Memory B cell (primary cell): ENCODE measurements at regions not wholly inside any gene's neighbourhood (a gene's known extent, or its start where the extent isn't known, plus 50 kb on each side); places are given as distances from the start of the nearest gene placed in this dataset.

Source experiments
- ATAC-seq: fragments of 150-1000 bp; cut with Tn5 transposase; 2 replicates; pipeline ENCODE4 v1.10.0; 2021; ENCODE audit warnings: low read depth, mild to moderate bottlenecking, moderate library complexity
- DNase-seq, 2 donors: peaks; one replicate each; pipeline ENCODE4 v3.0.0; 2022; ENCODE audit warnings: low spot score in 2 of 2
- H3K27ac Mint-ChIP-seq: one replicate; pipeline ENCODE4 v1.8.0; 2022; ENCODE audit warnings: mild to moderate bottlenecking, moderate library complexity, mixed read lengths
- H3K27me3 Mint-ChIP-seq: one replicate; pipeline ENCODE4 v1.8.0; 2022; ENCODE audit warnings: mixed read lengths
- H3K36me3 Mint-ChIP-seq: one replicate; pipeline ENCODE4 v1.8.0; 2022; ENCODE audit warnings: mild to moderate bottlenecking, mixed read lengths
- H3K4me1 Mint-ChIP-seq: one replicate; pipeline ENCODE4 v1.8.0; 2022; ENCODE audit warnings: mixed read lengths
- H3K4me3 Mint-ChIP-seq: one replicate; pipeline ENCODE4 v1.8.0; 2022; ENCODE audit warnings: mild to moderate bottlenecking, moderate library complexity, mixed read lengths
- H3K9me3 Mint-ChIP-seq: one replicate; pipeline ENCODE4 v1.8.0; 2022; ENCODE audit warnings: mixed read lengths

DNA sequence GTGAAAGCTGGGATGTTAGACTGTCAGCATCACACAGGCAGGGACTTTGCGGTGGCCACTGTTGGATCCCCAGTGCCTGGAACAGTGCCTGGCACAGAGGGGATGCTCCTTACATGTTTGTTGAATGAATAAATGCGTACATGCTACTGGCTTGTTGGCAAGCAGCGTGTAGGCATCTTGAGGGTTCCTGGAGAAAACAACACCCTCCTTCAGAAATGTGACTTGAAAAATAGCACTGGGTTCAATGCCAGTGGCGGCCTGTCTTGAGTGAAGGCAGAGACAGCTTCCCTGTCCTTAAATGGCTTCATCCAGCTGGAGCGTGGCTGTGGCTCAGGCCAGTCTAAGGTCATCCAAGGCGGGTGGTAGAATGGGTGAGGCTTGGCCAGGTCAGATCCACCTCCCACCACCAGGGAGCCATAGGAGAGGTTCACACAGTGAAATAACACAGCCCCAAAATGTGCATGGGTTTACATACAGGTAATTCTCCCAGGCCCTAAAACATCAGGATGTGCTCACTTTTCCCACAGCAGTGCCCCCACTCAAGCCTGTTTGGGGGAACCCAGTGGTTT lies 171.4 kb downstream of the PHETA1 start:
- no peak for ATAC-seq

DNA sequence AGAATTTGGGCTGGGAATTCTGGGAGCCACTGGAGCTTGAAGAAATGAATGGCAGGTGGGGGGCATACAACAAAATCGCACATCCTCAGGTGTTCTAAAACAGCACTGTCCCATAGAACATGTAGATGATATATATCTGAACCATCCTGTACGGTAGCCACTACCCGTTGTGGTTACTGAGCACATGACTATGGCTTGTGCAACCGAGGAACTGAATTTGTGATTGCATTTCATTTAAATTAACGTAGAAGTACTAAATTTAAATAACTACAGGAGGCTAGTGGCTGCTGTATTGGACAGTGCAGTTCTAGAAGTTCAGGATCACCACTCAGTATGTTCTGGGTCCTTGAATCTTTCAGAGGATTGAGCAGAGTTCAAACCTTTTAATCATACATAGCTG lies 172.4 kb downstream of the PHETA1 start:
- Mint-ChIP-seq H3K27me3 (peaks cover 24% of the 10 kb centered on the region), H3K4me3 (no peak overlapping the region), H3K9me3 (no peaks in the 10 kb centered on the region), H3K4me1 (peaks cover 2% of the 10 kb centered on the region), H3K27ac (no peak overlapping the region), H3K36me3 (no peaks in the 10 kb centered on the region)
- DNase-seq (no peak), ATAC-seq (no peak)

More for the DNA sequence above, 171.4 kb downstream of the PHETA1 start:
- H3K9me3 Mint-ChIP-seq, result no peaks in the 10 kb centered on the region
- H3K36me3 Mint-ChIP-seq, result no peaks in the 10 kb centered on the region
- H3K27ac Mint-ChIP-seq, result no peak overlapping the region
- H3K27me3 Mint-ChIP-seq, result peaks cover 21% of the 10 kb centered on the region
- peaks cover 2% of the 10 kb centered on the region for H3K4me1 Mint-ChIP-seq
- DNase-seq, result no peak
- H3K4me3 Mint-ChIP-seq, result no peak overlapping the region

DNA sequence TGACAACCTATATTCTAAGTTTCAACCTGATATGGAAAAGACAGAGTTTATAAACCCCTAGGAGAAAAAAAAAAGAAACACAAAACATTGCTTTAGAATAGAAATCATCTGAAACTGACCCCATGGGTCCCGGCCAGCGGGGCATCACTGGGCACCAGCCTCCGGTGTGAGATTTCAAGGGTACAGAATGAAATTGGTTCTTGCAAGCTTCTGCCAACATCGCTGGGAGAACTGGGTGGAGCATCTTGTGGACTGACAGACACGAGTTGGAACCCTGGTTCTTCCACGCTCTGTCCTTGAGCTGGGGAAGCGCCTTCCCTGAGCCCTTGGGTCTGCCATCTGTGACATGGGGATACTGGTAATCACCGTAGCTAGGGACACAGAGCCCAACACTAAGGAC lies 173.6 kb downstream of the PHETA1 start:
- no peaks in the 10 kb centered on the region for H3K36me3 Mint-ChIP-seq
- H3K4me1 Mint-ChIP-seq, result no peaks in the 10 kb centered on the region
- H3K9me3 Mint-ChIP-seq, result peaks cover under 1% of the 10 kb centered on the region
- ATAC-seq, result no peak
- no peak overlapping the region for H3K4me3 Mint-ChIP-seq
- no peak overlapping the region for H3K27ac Mint-ChIP-seq
- DNase-seq, result no peak
- peaks cover 19% of the 10 kb centered on the region for H3K27me3 Mint-ChIP-seq

GRCh38 chr12:111194703-111195051 lies 174.2 kb downstream of the PHETA1 start:
- no peak overlapping the region for H3K4me3 Mint-ChIP-seq
- ATAC-seq (no peak), DNase-seq (no peak)
- H3K4me1 Mint-ChIP-seq, result no peaks in the 10 kb centered on the region
- no peaks in the 10 kb centered on the region for H3K36me3 Mint-ChIP-seq
- H3K27me3 Mint-ChIP-seq, result peaks cover 23% of the 10 kb centered on the region
- H3K27ac Mint-ChIP-seq, result no peak overlapping the region
- peaks cover 5% of the 10 kb centered on the region for H3K9me3 Mint-ChIP-seq

DNA sequence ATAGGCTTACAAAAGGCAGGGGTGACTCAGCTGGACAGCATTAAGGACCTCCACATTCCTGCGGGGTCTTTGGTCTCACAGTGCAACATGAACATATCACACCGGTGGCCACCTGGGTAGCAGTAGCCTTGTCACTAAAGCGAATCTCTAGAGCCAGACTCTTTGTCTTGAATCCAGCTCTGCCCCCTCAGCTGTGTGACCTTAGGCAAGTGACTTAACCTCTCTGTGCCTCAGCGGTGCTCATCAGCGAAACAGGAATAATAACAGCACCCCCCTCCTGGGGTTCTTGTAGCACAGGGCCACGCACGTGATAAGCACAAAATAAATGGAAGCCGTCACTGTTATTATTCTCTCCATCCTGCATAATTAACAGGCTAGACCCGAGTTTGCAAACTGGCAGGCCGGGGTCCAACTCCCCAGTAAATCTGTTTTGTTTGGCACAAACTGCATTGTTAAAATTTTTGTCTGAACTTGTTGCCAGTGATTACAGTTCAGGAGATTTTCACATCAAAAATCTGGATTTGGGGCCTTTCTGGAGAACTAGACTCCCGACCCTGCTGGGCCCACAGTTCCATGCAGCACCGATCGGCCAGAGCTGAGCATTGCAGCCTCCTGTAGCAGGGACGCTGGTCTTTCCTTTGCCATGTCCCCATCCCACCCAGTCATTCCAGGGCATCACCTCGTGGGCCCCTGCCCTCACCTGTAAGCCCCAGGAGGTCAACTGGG lies 174.8 kb downstream of the PHETA1 start:
- no peak for ATAC-seq
- Mint-ChIP-seq H3K4me3 (no peak overlapping the region), H3K27me3 (peaks cover 24% of the 10 kb centered on the region), H3K27ac (no peak overlapping the region), H3K9me3 (peaks cover 5% of the 10 kb centered on the region), H3K36me3 (no peaks in the 10 kb centered on the region), H3K4me1 (no peaks in the 10 kb centered on the region)
- DNase-seq, result no peak

GRCh38 chr12:111193496-111193895 lies 175.4 kb downstream of the PHETA1 start:
- H3K9me3 Mint-ChIP-seq, result peaks cover 5% of the 10 kb centered on the region

DNA sequence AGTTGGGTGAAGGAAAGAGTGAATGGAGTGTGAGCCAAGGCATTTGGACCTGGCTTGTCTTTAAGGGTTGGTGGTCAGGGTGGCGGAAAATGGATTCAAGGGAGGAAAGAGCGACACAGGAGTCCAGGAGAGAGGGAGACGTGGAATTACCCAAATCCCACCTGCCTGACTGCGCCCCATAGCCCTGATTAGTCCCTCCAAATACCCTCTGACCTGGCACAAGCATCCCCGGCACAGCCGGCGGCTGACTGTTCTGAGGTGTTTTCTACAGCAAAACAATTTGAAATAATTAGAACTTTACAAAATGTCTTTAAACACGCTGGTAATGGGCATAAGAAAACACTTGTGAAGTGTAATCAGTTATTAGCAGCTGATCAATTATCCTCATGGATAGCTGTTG lies 175.8 kb downstream of the PHETA1 start:
- peaks cover under 1% of the 10 kb centered on the region for H3K36me3 Mint-ChIP-seq
- no peak overlapping the region for H3K4me3 Mint-ChIP-seq
- no peaks in the 10 kb centered on the region for H3K4me1 Mint-ChIP-seq
- H3K9me3 Mint-ChIP-seq, result peaks cover 8% of the 10 kb centered on the region
- peaks cover 25% of the 10 kb centered on the region for H3K27me3 Mint-ChIP-seq
- no peak for ATAC-seq
- no peak overlapping the region for H3K27ac Mint-ChIP-seq
- DNase-seq, result no peak

More at GRCh38 chr12:111193496-111193895, 175.4 kb downstream of the PHETA1 start:
- ATAC-seq (no peak), DNase-seq (no peak)
- Mint-ChIP-seq H3K27ac (no peak overlapping the region), H3K27me3 (peaks cover 23% of the 10 kb centered on the region), H3K36me3 (no peaks in the 10 kb centered on the region), H3K4me1 (no peaks in the 10 kb centered on the region), H3K4me3 (no peak overlapping the region)

DNA sequence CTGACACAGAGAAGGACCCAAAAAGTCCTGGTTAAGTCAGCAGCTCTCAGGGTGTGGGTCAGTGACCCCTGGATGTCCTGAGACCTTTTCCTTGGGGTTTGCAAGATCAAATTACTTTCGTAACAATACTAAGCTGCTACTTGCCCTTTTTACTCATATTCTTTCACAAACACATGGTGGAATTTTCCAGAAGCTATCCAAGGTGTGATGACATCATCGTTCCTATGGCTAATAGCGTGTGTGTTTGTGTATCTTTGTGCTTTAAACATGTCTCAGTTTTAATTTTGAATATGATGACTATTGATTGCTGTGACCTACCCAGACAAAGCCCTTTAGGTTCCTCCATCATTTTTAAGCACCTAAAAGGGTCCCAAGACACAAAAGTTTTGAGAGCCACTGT lies 176.2 kb downstream of the PHETA1 start:
- DNase-seq, result no peak
- H3K4me3 Mint-ChIP-seq, result no peak overlapping the region
- no peak for ATAC-seq
- no peak overlapping the region for H3K27ac Mint-ChIP-seq
- H3K36me3 Mint-ChIP-seq, result peaks cover 2% of the 10 kb centered on the region
- H3K27me3 Mint-ChIP-seq, result peaks cover 27% of the 10 kb centered on the region
- peaks cover 9% of the 10 kb centered on the region for H3K9me3 Mint-ChIP-seq
- no peaks in the 10 kb centered on the region for H3K4me1 Mint-ChIP-seq

DNA sequence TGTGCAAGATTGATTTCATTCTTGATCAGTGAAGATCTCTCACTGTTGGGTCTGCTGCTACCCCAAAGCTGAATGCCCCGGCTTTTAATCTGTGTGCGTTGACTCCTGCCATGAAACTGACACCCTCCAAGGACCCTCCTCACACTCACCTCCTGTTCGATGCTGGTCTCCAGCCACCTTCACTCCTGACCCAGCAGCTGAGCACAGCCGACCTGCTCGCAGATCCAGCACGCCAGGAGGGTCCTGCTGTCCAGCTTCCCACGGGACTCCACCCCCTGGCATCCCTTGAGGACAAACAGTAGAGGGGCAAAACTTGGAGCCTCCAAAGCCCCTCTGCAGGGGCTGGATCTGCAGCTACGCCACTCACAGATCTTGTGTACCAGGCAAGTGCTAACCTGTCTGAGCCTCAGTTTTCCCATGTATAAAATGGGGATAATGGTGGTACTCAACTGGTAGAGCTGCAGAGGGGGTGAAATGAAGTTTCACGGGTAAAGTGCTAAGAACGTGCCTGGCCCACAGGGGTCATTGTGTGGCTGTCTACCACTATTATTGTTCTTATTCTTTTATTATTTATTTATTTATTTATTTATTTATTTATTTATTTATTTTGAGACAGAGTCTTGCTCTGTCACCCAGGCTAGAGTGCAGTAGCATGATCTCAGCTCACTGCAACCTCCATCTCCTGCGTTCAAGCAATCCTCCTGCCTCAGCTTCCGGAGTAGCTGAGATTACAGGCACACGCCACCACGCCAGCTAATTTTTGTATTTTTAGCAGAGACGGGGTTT lies 178.0 kb downstream of the PHETA1 start:
- Mint-ChIP-seq H3K27me3 (peaks cover 23% of the 10 kb centered on the region), H3K36me3 (peaks cover 2% of the 10 kb centered on the region), H3K4me1 (peaks cover 1% of the 10 kb centered on the region), H3K9me3 (peaks cover 9% of the 10 kb centered on the region), H3K4me3 (no peak overlapping the region), H3K27ac (no peak overlapping the region)
- no peak for DNase-seq
- no peak for ATAC-seq

- Mint-ChIP-seq H3K9me3 (peaks cover 9% of the 10 kb centered on the region), H3K4me3 (no peak overlapping the region), H3K4me1 (peaks cover 2% of the 10 kb centered on the region), H3K36me3 (peaks cover 2% of the 10 kb centered on the region), H3K27me3 (peaks cover 23% of the 10 kb centered on the region), H3K27ac (no peak overlapping the region)
- ATAC-seq (no peak), DNase-seq (no peak)
Measured at GRCh38 chr12:111189792-111190191, 179.1 kb downstream of the PHETA1 start.

- DNase-seq (no peak), ATAC-seq (no peak)
- no peak overlapping the region for H3K4me3 Mint-ChIP-seq
- H3K36me3 Mint-ChIP-seq, result peaks cover 2% of the 10 kb centered on the region
- no peak overlapping the region for H3K27ac Mint-ChIP-seq
- peaks cover 2% of the 10 kb centered on the region for H3K4me1 Mint-ChIP-seq
- peaks cover 26% of the 10 kb centered on the region for H3K27me3 Mint-ChIP-seq
- H3K9me3 Mint-ChIP-seq, result peaks cover 9% of the 10 kb centered on the region
Measured at GRCh38 chr12:111188436-111188835, 180.5 kb downstream of the PHETA1 start.

DNA sequence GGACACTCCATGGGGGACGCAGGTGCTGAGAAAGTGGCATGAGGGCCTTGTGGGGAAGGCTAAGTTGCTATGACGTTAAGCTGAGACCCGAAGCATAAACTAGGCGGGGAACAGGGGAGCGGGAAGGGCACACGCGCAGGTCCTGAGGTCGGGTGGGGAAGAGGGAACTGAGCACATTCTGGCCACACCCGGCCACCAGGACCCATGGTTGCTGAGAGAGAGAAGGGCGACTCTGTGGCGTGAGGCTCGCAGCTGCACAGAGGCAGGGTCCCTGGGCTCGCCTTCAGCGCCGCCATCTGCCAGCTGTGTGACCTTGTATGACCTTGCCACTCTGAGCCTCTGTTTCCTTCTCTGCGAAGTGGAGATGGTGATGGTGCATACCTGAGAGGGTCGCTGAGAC lies 182.5 kb downstream of the PHETA1 start:
- Mint-ChIP-seq H3K4me3 (no peak overlapping the region), H3K27me3 (peaks cover 27% of the 10 kb centered on the region), H3K4me1 (peaks cover 2% of the 10 kb centered on the region), H3K9me3 (peaks cover 9% of the 10 kb centered on the region), H3K36me3 (peaks cover 2% of the 10 kb centered on the region), H3K27ac (no peak overlapping the region)
- ATAC-seq, result no peak
- no peak for DNase-seq

GRCh38 chr12:111185889-111186227 lies 183.0 kb downstream of the PHETA1 start:
- H3K9me3 Mint-ChIP-seq, result peaks cover 9% of the 10 kb centered on the region
- H3K36me3 Mint-ChIP-seq, result peaks cover 2% of the 10 kb centered on the region
- H3K27me3 Mint-ChIP-seq, result peaks cover 27% of the 10 kb centered on the region
- H3K27ac Mint-ChIP-seq, result no peak overlapping the region
- no peak overlapping the region for H3K4me3 Mint-ChIP-seq
- ATAC-seq, result no peak
- H3K4me1 Mint-ChIP-seq, result peaks cover 2% of the 10 kb centered on the region
- no peak for DNase-seq

- peaks cover 27% of the 10 kb centered on the region for H3K27me3 Mint-ChIP-seq
- no peak overlapping the region for H3K27ac Mint-ChIP-seq
- H3K4me3 Mint-ChIP-seq, result no peak overlapping the region
- H3K36me3 Mint-ChIP-seq, result peaks cover 2% of the 10 kb centered on the region
- H3K9me3 Mint-ChIP-seq, result peaks cover 9% of the 10 kb centered on the region
- H3K4me1 Mint-ChIP-seq, result peaks cover 2% of the 10 kb centered on the region
- ATAC-seq (no peak), DNase-seq (no peak)
Measured at GRCh38 chr12:111185206-111185888, 183.5 kb downstream of the PHETA1 start.
